PC-3 (cell line): ENCODE measurements at regions not wholly inside any gene's neighbourhood (a gene's known extent, or its start where the extent isn't known, plus 50 kb on each side); places are given as distances from the start of the nearest gene placed in this dataset.

Experiments used
- ATAC-seq: fragments of 200-7000 bp; cut with Tn5 transposase; 2 replicates; pipeline ENCODE4 v1.9.1; 2020; ENCODE audit warnings: mild to moderate bottlenecking, moderate library complexity
- BruUV-seq: library from RNA; stranded (reverse); fragments of 400-500 nt; replicated peaks from 2 replicates; lab custom pipeline; 2021; lab: Mats Ljungman, UMichigan
- CTCF ChIA-PET: fragments of 300-600 bp; sonication (Branson Sonifier 250); formaldehyde crosslinking; loops from one replicate; lab custom pipeline; 2022; ENCODE audit warnings: antibody characterized with exemption; lab: Charles Lee
- POLR2A ChIA-PET: fragments of 300-600 bp; sonication (Branson Sonifier 250); formaldehyde crosslinking; loops from one replicate; lab custom pipeline; 2022; ENCODE audit warnings: antibody characterized with exemption; ENCODE audit not compliant: unreplicated experiment; lab: Charles Lee
- DNase-seq: peaks from one replicate; pipeline ENCODE4 v3.0.0-alpha.2; 2015
- H2AFZ ChIP-seq: fragments of 300-600 bp; sonication (generic); 2 replicates; pipeline ENCODE4 v1.6.0; 2016; ENCODE audit warnings: antibody characterized with exemption, low read length
- H3F3A ChIP-seq: fragments of 300-600 bp; sonication (generic); one replicate; pipeline ENCODE4 v1.6.0; 2017; ENCODE audit warnings: antibody characterized with exemption, low read length, control low read depth, mild to moderate bottlenecking; ENCODE audit not compliant: unreplicated experiment
- H3K27ac ChIP-seq: fragments of 300-600 bp; sonication (generic); 2 replicates; pipeline ENCODE4 v1.5.1; 2016; ENCODE audit warnings: mild to moderate bottlenecking, low read length
- H3K27me3 ChIP-seq: fragments of 300-600 bp; sonication (generic); 2 replicates; pipeline ENCODE4 v1.6.1; 2016; ENCODE audit warnings: low read length, mixed read lengths
- H3K36me3 ChIP-seq: fragments of 300-600 bp; sonication (generic); 2 replicates; pipeline ENCODE4 v1.6.1; 2016; ENCODE audit warnings: low read depth, mixed run types, low read length, mixed read lengths
- H3K4me1 ChIP-seq: fragments of 300-600 bp; sonication (generic); 2 replicates; pipeline ENCODE4 v1.5.1; 2016; ENCODE audit warnings: low read length; ENCODE audit not compliant: insufficient read depth
- H3K4me2 ChIP-seq: fragments of 300-600 bp; sonication (generic); 2 replicates; pipeline ENCODE4 v1.6.0; 2016; ENCODE audit warnings: low read length
- H3K4me3 ChIP-seq: fragments of 300-600 bp; sonication (generic); 2 replicates; pipeline ENCODE4 v1.5.1; 2016; ENCODE audit warnings: mild to moderate bottlenecking, low read length, mixed read lengths
- H3K79me2 ChIP-seq: fragments of 300-600 bp; sonication (generic); 2 replicates; pipeline ENCODE4 v1.6.1; 2017; ENCODE audit warnings: low read length, mixed read lengths
- H3K9ac ChIP-seq: fragments of 300-600 bp; sonication (generic); 2 replicates; pipeline ENCODE4 v1.6.0; 2016; ENCODE audit warnings: mild to moderate bottlenecking, low read length
- H3K9me2 ChIP-seq: fragments of 300-600 bp; sonication (generic); replicated peaks from 2 replicates; pipeline ENCODE4 v1.6.1; 2016; ENCODE audit warnings: mixed run types, low read length, mixed read lengths
- H3K9me3 ChIP-seq: fragments of 300-600 bp; sonication (generic); 2 replicates; pipeline ENCODE4 v1.6.1; 2016; ENCODE audit warnings: low read length, mixed read lengths
- H4K20me1 ChIP-seq: fragments of 300-600 bp; sonication (generic); 2 replicates; pipeline ENCODE4 v1.6.1; 2016; ENCODE audit warnings: low read length, mixed read lengths
- EZH2 ChIP-seq: fragments of 300-600 bp; sonication (generic); IDR thresholded peaks from one replicate; pipeline ENCODE4 v1.6.1; 2017; ENCODE audit warnings: antibody characterized with exemption, mild to moderate bottlenecking, low read length; ENCODE audit not compliant: unreplicated experiment
- EZH2phosphoT487 ChIP-seq: fragments of 300-600 bp; sonication (generic); IDR thresholded peaks from 2 replicates; pipeline ENCODE4 v1.6.1; 2018; ENCODE audit warnings: mild to moderate bottlenecking, antibody characterized with exemption, low read length, borderline replicate concordance
- intact Hi-C: fragments of 100-400 bp; cut with micrococcal nuclease; formaldehyde crosslinking; loops from 2 replicates; pipeline ENCODE4 v1.9.0; 2023
- TF ChIP-seq, protein P1 (sequence below): fragments of 300-600 bp; sonication (generic); conservative IDR thresholded peaks from 2 replicates; pipeline ENCODE4 v1.5.1; 2017; ENCODE audit warnings: antibody characterized with exemption, low read depth, mild to moderate bottlenecking, low read length

DNA sequence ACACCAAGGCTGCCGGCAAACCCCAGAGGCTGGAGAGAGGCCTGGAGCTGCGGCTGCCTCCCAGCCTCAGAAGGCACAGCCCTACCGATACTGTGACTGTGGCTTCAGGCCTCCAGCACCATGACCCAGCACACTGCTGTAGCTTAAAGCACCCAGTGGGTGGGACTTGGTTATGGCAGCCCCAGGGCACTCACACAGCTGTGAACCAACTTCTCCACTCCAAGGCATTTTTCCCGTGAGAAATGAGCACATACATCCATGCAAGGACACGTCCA is 199.5 kb downstream of the NDUFA10 start:
- ChIA-PET POLR2A (no interaction called here), CTCF (no interaction called here)
- DNase-seq (no peak), ATAC-seq (no peak)
- no peak overlapping the region for H3K4me2 ChIP-seq
- no peaks in the 10 kb centered on the region for H3K9me3 ChIP-seq
- H3K27ac ChIP-seq = no peak overlapping the region
- intact Hi-C loops = no loop called here
- no peaks in the 10 kb centered on the region for H3K36me3 ChIP-seq
- no peaks in the 10 kb centered on the region for H3K9me2 ChIP-seq
- peaks cover 21% of the 10 kb centered on the region for H3K27me3 ChIP-seq
- no peak overlapping the region for H3K4me3 ChIP-seq
- H3K79me2 ChIP-seq = no peaks in the 10 kb centered on the region
- no peak overlapping the region for H3K9ac ChIP-seq
- no peaks in the 10 kb centered on the region for H3F3A ChIP-seq
- H2AFZ ChIP-seq = no peak overlapping the region
- TF ChIP-seq, protein P1, sequence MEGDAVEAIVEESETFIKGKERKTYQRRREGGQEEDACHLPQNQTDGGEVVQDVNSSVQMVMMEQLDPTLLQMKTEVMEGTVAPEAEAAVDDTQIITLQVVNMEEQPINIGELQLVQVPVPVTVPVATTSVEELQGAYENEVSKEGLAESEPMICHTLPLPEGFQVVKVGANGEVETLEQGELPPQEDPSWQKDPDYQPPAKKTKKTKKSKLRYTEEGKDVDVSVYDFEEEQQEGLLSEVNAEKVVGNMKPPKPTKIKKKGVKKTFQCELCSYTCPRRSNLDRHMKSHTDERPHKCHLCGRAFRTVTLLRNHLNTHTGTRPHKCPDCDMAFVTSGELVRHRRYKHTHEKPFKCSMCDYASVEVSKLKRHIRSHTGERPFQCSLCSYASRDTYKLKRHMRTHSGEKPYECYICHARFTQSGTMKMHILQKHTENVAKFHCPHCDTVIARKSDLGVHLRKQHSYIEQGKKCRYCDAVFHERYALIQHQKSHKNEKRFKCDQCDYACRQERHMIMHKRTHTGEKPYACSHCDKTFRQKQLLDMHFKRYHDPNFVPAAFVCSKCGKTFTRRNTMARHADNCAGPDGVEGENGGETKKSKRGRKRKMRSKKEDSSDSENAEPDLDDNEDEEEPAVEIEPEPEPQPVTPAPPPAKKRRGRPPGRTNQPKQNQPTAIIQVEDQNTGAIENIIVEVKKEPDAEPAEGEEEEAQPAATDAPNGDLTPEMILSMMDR = no peak
- TF ChIP-seq EZH2phosphoT487 (no peak), EZH2 (no peak)
- BruUV-seq = no TSS peak
- H4K20me1 ChIP-seq = no peaks in the 10 kb centered on the region
- H3K4me1 ChIP-seq = no peaks in the 10 kb centered on the region

DNA sequence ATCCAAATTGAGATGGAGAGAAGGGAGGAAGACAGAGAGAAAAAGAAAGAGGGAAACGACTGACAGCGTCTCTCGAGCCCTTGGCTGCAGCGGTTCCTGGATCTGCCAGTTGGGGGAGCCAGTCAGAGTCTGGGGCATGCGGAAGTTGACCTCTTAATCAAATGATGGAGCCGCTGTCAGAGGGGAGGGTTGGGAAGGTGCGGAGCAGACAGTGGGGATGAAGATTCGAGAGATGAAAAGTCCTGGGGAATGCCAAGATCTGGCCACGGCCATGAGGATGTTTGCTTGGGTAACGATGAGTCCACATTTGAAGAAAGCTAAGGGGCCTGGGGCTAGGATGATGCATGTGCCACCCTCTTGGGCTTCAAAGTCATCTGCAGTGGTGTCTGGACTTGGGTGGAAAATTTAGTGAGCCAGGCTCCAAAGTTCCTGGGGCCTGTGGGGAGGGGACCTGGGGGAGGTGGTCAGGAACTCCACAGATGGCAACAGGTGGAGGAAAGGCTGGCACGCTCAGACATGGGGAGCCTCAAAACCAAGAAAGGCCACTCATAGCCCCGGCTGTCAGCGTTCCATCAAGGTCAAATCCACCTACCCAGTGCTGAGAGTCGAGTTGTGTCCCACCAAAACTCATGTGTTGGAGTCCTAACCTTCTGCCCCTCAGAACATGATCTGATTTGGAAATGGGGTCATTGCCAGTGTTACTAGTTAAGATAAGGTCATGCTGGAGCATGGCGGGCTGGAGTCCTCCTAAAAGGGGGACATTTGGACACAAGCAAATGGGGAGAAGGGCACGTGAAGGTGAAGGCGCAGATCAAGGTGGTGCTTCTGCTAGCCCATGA is 200.1 kb downstream of the NDUFA10 start:
- BruUV-seq = no TSS peak
- TF ChIP-seq EZH2 = no peak
- TF ChIP-seq, protein P1 = no peak
- TF ChIP-seq EZH2phosphoT487 = no peak
- ATAC-seq = no peak
- no peaks in the 10 kb centered on the region for H4K20me1 ChIP-seq
- POLR2A ChIA-PET = no interaction called here
- H3K27me3 ChIP-seq = peaks cover 26% of the 10 kb centered on the region
- H3F3A ChIP-seq = no peaks in the 10 kb centered on the region
- H3K36me3 ChIP-seq = no peaks in the 10 kb centered on the region
- intact Hi-C loops = loop anchor here (1.0 to 5.0 kb wide), 3 partner anchors 57 to 317 kb away; partner anchors contain the start of gene OTOS
- no peak overlapping the region for H3K4me3 ChIP-seq
- H3K27ac ChIP-seq = no peak overlapping the region
- H2AFZ ChIP-seq = no peak overlapping the region
- no peaks in the 10 kb centered on the region for H3K79me2 ChIP-seq
- H3K9me3 ChIP-seq = no peaks in the 10 kb centered on the region
- H3K4me1 ChIP-seq = no peaks in the 10 kb centered on the region
- H3K9ac ChIP-seq = no peak overlapping the region
- no peak for DNase-seq
- H3K4me2 ChIP-seq = no peak overlapping the region
- no peaks in the 10 kb centered on the region for H3K9me2 ChIP-seq
- CTCF ChIA-PET = no interaction called here

DNA sequence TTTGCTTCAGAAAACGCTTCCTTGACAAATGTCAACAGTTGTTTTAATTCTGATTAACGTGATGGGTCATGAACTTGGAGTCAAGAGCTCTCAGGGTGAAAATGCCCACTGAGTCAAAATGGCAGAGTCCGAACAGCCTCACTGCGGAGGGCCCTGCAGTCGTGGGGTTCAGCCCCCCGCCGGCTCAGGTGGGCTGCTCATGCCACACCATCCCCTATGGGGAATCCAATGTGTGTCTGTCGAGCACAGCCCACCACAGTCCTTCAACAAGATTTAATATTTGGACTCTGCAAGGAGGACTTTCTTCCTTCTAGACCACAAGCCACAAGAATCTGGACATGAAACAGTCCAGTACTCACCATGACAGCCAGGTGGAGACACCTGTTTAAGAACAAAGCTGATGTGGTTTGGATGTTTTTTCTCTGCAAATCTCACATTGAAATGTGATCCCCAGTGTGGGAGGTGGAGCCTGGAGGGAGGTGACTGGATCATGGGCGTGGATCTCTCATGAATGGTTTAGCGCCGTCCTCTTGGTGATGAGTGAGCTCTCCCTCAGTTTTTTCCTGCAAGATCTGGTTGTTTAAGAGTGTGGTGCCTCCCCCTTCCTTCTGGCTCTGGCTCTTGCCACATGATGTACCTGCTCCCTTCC is 201.0 kb downstream of the NDUFA10 start:
- Histone ChIP-seq H3K4me1 (no peaks in the 10 kb centered on the region), H3K9me2 (no peaks in the 10 kb centered on the region), H3K4me2 (no peak overlapping the region), H3K36me3 (no peaks in the 10 kb centered on the region), H3K27me3 (peaks cover 22% of the 10 kb centered on the region), H3F3A (no peaks in the 10 kb centered on the region), H3K4me3 (no peak overlapping the region), H3K27ac (no peak overlapping the region), H3K9ac (no peak overlapping the region), H3K9me3 (no peaks in the 10 kb centered on the region), H4K20me1 (no peaks in the 10 kb centered on the region), H2AFZ (no peak overlapping the region), H3K79me2 (no peaks in the 10 kb centered on the region)
- TF ChIP-seq, protein P1 = peak; percentile 73
- no peak for TF ChIP-seq EZH2phosphoT487
- BruUV-seq = no TSS peak
- ChIA-PET POLR2A (no interaction called here), CTCF (interaction anchor here (0.5 kb wide), 1 partner anchor 86 kb away, joined by 6 read pairs; no protein-coding TSS in a partner anchor)
- ATAC-seq = peak; percentile 99
- peak; percentile 91 for DNase-seq
- intact Hi-C loops = loop anchor here (1.0 to 5.0 kb wide), 3 partner anchors 58 to 318 kb away; partner anchors contain the start of gene OTOS
